Femur (tissue), 1 donor: ENCODE measurements at regions not wholly inside any gene's neighbourhood (a gene's known extent, or its start where the extent isn't known, plus 50 kb on each side); places are given as distances from the start of the nearest gene placed in this dataset.
"Not testable (repeated sequence)": the region's sequence is repeated elsewhere in the genome, so short reads cannot be mapped to it uniquely, and the experiment has no call there.

Source experiments
- DNase-seq: peaks from one replicate; pipeline ENCODE4 v3.0.0-alpha.2; 2017

DNA sequence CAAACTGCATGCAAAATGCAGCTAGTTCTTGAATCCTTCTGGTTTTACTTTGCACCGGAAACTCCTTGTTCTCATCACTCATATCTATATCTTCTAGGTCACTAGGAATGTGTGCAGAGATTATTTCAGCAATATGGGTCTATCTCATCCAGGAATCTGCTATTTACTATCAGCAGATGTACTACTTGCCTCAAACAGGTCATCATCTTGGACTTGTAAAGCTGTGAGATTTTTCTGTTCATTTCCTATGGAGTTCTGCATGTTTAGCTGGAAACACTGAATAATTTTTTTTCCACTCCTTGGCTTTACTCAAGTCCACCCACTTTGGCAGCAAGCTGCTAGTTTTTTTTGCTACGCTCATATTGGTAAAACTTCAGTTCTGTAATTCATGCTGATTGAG, 334.8 kb downstream of the RPIA start:
- DNase-seq: not testable (repeated sequence)

DNA sequence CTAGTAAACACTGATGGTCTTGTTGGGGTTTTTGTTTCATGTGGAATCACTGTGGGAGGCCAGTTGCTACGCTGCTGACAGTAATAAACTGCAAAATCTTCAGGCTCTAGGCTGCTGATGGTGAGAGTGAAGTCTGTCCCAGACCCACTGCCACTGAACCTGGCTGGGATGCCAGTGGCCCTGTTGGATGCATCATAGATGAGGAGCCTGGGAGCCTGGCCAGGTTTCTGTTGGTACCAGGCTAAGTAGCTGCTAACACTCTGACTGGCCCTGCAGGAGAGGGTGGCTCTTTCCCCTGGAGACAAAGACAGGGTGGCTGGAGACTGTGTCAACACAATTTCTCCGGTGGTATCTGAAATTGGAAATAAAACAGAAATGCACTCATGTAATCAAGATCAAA, 335.6 kb downstream of the RPIA start:
- DNase-seq: not testable (repeated sequence)

DNA sequence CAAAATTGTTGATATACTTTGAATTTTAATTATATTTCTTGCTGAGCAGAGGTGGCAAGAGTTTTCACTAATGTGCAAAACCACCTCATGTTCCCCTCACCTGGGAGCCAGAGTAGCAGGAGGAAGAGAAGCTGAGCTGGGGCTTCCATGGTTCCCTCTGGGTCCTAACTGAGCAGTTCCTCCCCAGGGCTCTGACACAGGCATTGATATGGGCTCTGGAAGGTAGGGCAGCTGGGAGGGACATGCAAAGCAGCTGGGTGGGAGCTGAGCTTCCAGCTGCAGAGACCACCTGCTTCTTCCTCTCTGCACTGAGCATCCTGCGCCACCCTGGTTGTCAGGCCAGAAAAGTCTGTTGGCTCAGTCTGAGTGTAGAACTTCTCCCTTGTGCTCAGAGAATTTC, 336.1 kb downstream of the RPIA start:
- DNase-seq: peak; percentile 14

DNA sequence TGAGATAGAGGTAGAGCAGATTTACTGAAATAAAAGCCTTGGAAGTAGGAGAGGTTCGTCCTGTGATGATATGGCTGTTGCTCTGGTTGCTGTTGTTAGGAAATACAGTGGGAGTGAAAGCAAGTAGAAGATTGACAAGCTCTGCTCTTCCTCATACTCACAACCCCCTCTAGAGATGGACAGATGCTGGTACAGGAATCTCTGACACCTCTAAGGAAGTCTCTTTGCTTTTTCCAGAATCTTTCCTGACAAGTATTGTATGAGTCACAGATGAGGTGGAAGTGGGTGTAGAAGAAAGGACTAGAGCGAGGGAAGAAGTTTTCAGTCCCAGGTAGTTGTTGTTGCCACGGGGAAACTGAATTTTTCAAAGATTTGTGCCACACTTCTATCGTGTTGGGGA, 337.8 kb downstream of the RPIA start:
- DNase-seq: not testable (repeated sequence)

DNA sequence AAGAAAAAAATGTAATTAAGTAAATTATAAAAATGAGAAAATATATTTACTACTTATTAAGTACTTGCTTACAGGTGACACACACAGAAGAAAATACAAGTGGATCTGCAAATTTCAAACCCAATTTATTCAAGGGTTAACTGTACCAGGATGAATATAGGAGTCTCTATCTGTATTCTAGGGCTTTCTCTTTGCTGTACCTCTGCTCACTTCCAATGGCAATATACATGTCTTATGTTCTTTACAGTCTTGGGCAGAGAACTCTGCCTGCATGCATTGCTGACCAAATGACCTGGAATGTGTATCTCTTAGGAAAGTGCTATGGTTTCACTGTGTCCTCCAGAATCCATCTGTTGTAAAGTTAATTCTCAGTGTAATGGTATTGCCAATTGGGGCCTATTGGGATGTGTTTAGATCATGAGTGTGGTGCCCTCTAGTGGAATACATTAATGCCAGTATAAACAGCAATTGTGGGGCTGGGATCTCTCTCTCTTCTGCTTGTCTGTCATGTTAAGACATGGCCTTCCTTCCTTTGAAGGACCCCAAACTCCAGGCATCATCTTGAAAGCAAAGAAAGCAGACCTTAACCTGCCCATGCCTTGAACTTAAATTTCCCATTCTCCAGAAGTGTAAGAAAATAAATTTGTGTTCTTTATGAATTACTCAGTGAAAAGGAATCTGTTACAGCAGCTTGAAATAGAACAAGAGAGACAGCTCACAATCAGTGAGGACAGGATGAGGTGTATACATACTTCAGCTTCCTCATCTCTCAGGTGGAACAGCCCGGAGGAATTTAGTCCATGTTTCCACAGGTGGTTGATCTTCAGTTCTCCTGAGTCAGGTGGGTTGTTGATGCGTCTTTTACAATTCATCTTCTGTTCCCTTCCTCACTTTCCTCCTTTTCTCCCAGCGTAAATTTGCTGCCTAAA, 356.9 kb downstream of the RPIA start:
- peak; percentile 25 for DNase-seq

DNA sequence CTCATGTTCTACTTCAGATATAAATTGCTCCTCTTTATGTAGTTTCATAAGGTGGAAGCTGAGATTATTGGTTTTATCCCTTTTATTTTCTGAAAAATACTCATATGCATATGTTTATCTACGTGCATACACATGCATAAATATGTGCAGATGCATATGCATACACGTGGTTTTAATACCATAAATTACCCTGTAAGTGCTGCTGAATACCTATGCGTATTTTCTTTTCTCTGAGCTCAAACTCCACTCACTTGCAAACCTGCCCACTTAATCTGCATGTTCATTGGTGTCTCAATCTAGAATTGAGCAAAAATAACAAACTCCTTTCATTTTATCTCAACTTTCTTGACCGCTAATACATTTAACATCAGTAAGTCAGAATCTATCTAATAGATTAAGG, 367.1 kb downstream of the RPIA start:
- DNase-seq: not testable (repeated sequence)

DNA sequence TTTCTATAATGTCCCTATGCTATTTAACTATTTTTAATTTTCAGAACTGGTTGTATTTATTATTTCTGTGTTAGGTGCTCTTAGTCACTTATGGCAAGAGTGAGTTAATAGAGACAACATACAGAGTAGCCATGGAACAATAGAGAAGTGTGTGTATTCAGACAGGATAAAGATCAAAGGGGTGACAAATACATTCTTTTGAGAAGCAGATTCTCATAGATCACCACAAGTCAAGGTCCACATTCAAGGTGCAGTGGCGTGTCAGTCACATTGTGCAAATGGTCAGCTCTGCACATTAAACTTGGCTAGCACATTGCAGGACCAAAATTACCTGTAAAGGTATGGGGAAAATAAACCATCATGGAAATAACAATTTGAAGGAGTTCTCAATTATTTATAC, 369.7 kb downstream of the RPIA start:
- not testable (repeated sequence) for DNase-seq

DNA sequence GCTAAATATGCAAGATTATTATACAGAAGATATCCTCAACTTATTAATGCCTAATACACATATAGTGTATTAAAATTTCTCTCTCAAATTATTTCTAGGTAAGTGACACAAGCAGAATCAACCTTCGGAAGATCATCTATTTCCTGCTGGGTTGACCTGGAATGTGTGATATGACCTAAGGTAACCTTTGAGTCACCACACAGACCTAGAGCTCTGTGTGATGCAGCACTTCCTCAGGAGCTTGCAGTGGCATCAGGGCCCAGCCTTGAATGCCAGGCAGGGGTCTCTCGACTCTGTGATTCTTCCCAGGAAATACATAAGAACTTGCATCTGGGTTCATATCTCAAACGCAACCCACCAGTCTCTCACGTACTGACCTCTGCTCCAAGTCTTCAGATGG, 385.3 kb downstream of the RPIA start:
- not testable (repeated sequence) for DNase-seq

DNA sequence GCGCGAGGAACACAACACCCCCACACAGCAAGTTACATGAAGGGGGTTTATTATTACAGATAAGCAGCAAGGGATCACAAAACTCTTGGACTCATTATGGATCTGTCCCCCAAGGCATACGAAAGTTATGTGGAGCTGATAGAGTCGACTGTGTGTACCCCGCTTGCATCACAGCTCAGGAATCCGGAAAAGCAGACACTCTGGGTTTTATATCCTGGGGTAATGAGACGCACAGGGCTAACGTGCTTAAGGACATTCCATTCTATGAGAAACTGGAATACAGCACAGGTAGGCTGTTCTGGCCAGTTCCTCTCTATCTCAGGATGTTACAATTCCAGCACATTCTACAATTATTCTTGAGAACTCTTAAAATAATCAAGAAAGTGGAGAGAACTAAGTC, 401.4 kb downstream of the RPIA start:
- not testable (repeated sequence) for DNase-seq

DNA sequence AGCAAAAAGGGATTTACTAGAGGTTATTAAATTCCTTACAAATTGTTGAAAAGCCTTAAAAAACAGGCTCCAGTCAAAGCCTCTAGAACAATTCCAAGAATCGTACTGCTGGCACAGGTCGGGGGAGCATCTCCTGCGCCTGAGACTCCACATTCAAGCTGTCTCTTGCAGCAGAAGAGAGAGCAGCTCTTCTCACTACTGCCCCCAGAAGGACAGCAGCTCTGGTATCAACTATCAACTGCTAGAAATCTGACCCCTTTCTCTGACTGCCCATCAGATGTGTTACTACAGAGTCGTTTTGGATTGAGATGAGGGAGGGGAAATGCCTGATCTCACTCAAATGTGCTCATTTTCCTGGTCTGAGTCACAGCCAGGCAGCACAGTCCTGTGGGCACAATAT, 403.6 kb downstream of the RPIA start:
- not testable (repeated sequence) for DNase-seq

DNA sequence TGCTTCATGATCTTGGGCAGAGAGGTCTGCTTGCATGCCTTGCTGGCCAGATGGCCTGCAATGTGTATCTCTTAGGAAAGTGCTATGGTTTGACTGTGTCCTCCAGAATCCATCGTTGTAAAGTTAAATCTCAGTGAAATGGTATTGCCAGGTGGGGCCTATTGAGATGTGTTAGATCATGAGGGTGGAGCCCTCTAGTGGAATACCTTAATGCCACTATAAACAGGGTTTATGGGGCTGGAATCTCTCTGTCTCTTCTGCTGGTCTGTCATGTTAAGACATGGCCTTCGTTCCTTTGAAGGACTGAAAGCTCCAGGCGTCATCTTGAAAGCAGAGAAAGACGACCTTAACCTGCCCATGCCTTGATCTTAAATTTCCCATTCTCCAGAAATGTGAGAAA, 411.1 kb downstream of the RPIA start:
- not testable (repeated sequence) for DNase-seq

DNA sequence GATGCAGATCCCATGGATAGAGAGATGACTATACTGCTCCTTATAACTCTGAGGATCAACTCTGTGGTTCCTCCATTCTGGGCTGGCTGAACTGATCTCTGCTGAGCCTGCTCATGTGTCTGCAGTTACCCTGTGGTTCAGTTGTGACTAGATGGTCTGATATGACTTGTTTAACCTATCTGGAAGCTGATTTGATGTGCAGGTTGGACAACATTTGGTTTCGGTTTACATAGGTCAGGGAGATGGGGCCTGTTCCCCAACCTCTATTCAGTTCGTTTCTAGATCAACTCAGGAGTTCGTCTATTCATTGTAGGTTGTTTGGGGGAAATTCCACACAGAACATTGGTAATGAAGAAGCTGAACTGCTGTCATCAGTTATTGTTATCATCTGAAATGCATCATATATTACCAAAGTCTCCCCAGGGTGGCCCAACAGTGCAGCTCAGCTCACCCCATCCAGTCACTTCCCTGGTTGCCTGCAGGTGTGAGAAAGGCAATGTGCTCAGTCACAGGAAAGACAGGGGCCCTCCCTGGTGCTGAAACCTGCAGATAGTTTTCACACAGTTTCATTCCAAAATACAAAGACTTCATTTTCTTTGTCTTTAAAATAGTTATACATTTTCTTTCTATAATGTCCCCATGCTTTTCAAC, 415.0 kb downstream of the RPIA start:
- not testable (repeated sequence) for DNase-seq

DNA sequence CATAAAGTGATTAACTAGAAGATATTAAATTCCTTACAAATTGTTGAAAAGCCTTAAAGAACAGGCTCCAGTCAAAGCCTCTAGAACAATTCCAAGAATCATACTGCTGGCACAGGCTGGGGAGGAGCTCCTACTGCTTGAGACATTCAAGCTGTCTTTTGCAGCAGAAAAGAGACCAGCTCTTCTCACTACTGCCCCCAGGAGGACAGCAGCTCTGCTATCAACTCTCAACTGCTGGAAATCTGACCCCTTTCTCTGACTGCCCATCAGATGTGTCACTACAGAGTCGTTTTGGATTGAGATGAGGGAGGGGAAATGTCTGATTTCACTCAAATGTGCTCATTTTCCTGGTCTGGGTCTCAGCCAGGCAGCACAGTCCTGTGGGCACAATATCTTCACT, 421.0 kb downstream of the RPIA start:
- DNase-seq: peak; percentile 35

DNA sequence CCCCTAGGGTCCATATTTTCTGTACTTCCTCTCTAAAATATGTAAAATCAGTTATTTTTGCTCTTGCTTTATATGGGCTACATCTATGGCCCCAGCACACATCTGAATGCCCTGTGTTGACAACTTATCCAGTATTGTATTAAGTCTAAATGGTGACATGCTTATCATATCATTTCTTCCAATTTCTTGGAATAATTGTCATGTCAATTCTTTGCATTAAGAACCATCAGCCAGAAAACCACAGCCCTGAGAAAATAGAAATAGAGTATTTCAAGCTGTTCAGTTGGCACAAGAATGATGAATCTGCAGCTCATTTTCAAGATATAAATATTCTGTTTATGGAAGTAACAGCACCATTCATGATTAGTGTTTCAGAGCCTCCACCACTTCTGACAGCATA, 421.8 kb downstream of the RPIA start:
- not testable (repeated sequence) for DNase-seq

DNA sequence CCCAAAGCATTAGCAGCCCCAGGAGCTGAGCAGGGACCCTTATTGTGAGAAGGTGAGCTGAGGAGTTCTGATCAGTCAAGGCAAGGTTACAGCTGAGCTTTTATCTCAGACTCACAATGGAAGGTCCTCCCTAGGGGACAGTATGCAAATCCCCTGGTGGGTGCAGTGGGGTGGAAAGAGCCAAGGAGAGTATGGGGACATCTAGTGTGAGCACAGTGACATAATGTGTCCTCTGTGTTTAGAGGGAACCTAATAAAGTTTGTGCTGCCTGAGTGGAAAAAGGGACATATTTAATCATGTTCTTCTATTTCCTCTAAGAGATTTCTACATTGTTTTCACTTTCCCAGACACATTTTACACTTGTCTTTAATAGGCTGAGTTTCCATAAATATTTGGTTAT, 438.0 kb downstream of the RPIA start:
- DNase-seq: not testable (repeated sequence)

DNA sequence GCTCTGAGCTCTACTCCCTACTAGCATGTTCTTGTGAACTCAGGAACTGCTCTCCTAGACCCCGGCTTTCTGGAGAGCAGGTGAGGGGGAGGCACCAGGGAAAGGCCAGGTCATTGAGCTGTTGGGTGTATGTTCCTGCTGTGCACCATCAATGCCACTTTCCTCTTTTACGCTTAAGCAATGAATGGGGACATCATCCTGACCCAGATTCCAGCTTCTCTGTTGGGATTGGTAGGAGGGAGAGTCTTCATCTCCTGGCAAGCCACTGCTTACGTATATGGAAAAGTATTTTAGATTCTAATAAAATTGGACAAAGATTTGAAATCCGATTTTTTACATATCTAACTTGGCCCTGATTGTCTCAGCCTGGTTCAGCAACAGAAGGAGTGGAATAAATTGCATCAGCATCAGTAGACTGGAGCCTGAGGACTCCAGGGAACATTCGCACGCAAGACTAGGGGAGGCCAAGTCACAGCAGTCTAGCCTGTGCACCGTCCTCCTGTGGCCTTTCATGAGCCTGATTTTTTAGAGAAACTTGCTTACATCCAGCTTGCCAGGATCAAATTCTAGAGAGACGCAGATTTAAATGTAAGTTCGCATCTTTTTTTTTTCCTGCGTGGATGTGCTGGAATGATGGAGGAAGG, 439.3 kb downstream of the RPIA start:
- DNase-seq: peak; percentile 24

DNA sequence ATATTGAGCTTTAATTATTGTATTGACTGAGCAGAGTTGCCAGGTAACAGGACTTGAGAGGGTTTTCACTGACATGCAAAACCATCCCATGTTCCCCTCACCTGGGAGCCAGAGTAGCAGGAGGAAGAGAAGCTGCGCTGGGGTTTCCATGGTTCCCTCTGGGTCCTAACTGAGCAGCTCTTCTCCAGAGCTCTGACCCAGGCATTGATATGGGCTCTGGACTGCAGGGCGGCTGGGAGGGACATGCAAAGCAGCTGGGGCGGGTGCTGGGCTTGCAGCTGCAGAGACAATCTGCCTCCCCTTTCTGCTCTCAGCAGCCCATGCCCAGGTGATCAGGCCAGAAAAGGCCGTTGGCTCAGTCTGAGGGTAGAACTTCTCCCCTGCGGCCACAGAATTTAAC, 451.5 kb downstream of the RPIA start:
- DNase-seq: peak; percentile 22

DNA sequence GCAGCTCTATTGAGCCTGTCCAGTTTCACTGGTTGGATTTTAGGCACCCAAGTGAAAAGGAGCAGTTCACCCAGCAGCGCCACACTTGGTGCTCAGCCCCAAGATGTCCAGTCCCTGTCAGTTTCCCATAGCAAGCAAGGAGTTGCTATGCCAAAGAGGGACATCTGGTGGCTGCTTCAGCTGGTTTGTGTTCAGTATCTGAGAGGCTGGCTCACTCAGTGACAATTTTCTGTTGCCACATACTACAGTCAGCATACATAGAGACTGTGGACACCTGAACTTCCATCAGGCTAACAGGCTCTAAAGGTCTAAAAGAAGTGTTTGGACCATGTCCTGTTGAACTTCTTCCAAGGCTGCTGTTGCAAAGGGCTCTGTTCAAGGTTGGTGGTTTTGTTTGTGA, 453.9 kb downstream of the RPIA start:
- DNase-seq: not testable (repeated sequence)

DNA sequence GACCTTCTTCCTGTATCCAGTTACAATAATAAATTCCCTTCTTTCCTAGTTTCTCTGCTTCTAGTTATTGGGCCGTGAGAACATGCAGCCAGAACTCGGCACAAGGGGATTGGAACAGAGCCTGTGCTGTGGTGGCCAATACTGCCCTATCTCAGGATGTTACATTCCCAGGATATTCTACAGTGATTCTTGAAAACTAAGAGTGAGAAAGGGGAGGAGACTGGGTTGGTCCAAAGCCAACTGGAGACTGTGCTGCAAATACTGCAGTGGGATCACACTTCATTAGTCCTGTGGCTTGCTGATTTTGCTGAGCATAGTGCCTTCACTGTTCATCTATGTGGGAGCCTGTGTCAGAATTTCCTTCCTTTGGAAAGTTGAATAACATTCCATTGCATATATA, 456.8 kb downstream of the RPIA start:
- DNase-seq: peak; percentile 52

DNA sequence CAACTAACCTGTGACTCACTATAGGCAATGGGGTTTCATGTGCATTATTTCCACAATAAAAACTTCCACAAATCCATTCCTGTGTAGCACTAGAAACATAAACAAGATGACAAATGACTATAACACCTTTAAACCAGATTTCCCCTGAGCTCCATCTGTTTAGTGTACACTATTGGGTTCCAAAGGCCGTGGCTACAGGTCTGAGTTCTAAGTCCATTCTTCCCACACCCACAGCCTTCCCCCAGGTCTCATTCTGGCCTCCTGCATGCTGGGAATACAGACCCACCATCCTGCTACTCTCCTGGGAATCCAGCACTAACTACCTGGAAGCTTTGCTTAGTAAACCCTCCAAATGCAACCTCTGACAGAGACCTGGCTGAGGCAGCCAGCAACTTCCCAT, 460.2 kb downstream of the RPIA start:
- DNase-seq: not testable (repeated sequence)

DNA sequence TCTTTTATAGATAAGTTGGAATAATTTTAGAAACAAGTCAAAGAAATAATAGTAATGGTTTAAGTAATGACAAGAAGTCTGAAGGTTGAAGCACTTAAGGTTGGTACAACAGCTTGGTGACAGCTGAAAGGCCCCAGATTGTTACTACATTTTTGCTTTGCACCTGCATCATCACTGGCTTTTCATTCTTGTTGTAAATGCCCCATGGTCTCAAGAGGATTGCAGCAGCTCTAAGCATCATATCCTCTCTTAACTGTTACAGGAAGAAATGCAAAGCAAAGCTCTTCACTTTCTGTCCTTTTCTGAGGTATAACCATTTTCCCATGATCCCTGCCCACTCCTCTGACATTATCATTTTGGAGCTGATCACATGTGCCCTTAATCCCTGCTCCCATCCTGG, 461.0 kb downstream of the RPIA start:
- not testable (repeated sequence) for DNase-seq

DNA sequence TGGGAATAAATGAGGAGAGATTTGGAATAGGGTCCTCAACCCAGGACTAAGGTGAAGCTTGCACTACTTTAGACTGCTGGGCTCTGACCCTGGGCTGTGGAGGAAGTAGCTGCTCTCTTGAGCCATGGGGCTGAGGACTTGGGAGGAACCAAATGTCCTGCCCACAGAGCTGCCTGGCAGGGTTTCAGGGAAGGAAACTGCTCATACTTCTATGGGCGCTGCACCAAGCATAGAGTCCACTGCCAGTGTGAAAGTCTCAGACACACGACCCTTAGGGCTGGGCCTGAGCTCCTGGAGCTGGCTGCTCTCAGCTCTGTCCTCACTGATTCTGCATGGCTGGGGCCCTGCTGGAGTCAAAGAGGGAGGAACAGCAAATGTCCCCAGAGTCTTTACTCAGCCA, 461.7 kb downstream of the RPIA start:
- peak; percentile 16 for DNase-seq

DNA sequence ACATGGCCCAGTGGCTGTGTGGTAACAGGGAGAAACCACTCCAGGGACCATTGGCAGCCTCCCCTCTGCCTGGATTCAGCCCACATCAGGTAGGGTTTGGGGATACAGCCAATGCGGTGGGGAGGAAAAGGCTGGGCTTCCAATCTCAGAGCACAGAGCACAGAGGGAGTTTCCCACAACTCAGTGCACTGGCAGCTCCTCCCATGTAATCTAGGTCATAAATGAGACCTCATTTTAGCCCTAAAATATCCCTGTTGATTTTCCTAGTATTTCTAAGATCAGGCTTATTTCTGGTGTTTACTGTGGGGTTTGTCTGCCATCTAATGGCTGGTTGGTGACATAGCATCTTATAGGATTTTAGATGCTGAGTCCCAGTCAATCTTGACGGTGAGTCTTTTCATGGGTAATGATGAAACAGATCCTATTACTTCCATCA, 462.8 kb downstream of the RPIA start:
- DNase-seq: peak; percentile 20

DNA sequence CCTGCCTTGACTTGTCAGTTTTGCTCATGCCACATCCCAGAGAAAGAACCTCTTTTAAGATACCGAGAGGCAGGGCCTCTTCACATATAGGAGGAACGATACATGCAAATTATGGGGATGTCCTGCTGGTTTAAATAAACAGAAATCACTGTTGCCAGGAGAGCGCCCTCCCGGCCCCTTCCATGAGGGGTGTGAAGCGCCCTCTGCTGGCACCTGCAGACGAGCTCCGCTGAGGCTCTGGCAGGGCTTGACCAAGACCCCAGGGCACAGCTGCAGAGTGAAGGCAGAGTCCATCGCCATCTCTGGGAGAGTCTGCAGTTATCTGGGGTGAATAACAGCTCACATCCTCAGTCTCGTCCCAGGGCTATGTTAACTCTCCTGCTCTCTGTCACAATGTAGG, 468.8 kb downstream of the RPIA start:
- DNase-seq: not testable (repeated sequence)
